ENCODE measurements at regions not wholly inside any gene's neighbourhood (a gene's known extent, or its start where the extent isn't known, plus 50 kb on each side); places are given as distances from the start of the nearest gene placed in this dataset.

- Histone ChIP-seq H3K18ac (ENCODE audit: low read length) (no peak overlapping the region), H2BK15ac (replicated peaks; ENCODE audit: low read depth) (no peak overlapping the region), H4K5ac (ENCODE audit: low read length) (no peak overlapping the region), H2AK5ac (ENCODE audit: low read length) (no peak overlapping the region), H3K27me3 (ENCODE audit: insufficient read depth, low read length, poor library complexity) (no peaks in the 10 kb centered on the region), H3K4me2 (ENCODE audit: low read length) (no peak overlapping the region), H3K4ac (ENCODE audit: low read depth, low read length) (no peak overlapping the region), H3K9ac (ENCODE audit: low read length) (no peak overlapping the region), H3K23ac (ENCODE audit: low read length) (no peak overlapping the region), H3K79me2 (ENCODE audit: control insufficient read depth, insufficient read depth, low read length) (no peaks in the 10 kb centered on the region), H3K4me1 (ENCODE audit: control insufficient read depth, low read depth, low read length) (peaks cover 2% of the 10 kb centered on the region), H2BK5ac (ENCODE audit: low read length) (no peak overlapping the region), H3K56ac (ENCODE audit: low read length) (no peak overlapping the region), H3K27ac (ENCODE audit: low read depth, low read length) (no peak overlapping the region), H3K4me3 (ENCODE audit: low read length) (no peak overlapping the region), H3K79me1 (ENCODE audit: low read length) (no peaks in the 10 kb centered on the region), H4K8ac (ENCODE audit: low read depth, low read length) (no peak overlapping the region), H3K36me3 (ENCODE audit: control insufficient read depth, insufficient read depth, low read length) (no peaks in the 10 kb centered on the region), H2BK120ac (ENCODE audit: low read depth, low read length) (no peak overlapping the region)
- no peak for DNase-seq
- WGBS (ENCODE audit: extremely low coverage, insufficient coverage, low lambda C conversion rate), result no CpG with 5 or more reads among the region's 5 CpGs
Observed at GRCh38 chr5:113776832-113777525, 263.5 kb downstream of the YTHDC2 start.

- no peaks in the 10 kb centered on the region for H3K27me3 ChIP-seq (ENCODE audit: insufficient read depth, low read length, poor library complexity)
- DNase-seq, result no peak
- no peak overlapping the region for H3K23ac ChIP-seq (ENCODE audit: low read length)
- H2BK5ac ChIP-seq (ENCODE audit: low read length), result no peak overlapping the region
- H2BK15ac ChIP-seq (replicated peaks; ENCODE audit: low read depth), result no peak overlapping the region
- H4K8ac ChIP-seq (ENCODE audit: low read depth, low read length), result no peak overlapping the region
- no peak overlapping the region for H4K5ac ChIP-seq (ENCODE audit: low read length)
- H3K79me1 ChIP-seq (ENCODE audit: low read length), result no peaks in the 10 kb centered on the region
- no peaks in the 10 kb centered on the region for H3K79me2 ChIP-seq (ENCODE audit: control insufficient read depth, insufficient read depth, low read length)
- H3K4me1 ChIP-seq (ENCODE audit: control insufficient read depth, low read depth, low read length), result peaks cover 2% of the 10 kb centered on the region
- H3K9ac ChIP-seq (ENCODE audit: low read length), result no peak overlapping the region
- no peaks in the 10 kb centered on the region for H3K36me3 ChIP-seq (ENCODE audit: control insufficient read depth, insufficient read depth, low read length)
- no peak overlapping the region for H3K18ac ChIP-seq (ENCODE audit: low read length)
- H3K27ac ChIP-seq (ENCODE audit: low read depth, low read length), result no peak overlapping the region
- H3K4me3 ChIP-seq (ENCODE audit: low read length), result no peak overlapping the region
- H2AK5ac ChIP-seq (ENCODE audit: low read length), result no peak overlapping the region
- H2BK120ac ChIP-seq (ENCODE audit: low read depth, low read length), result no peak overlapping the region
- no CpG with 5 or more reads among the region's 4 CpGs for WGBS (ENCODE audit: extremely low coverage, insufficient coverage, low lambda C conversion rate)
- no peak overlapping the region for H3K4me2 ChIP-seq (ENCODE audit: low read length)
- H3K4ac ChIP-seq (ENCODE audit: low read depth, low read length), result no peak overlapping the region
- H3K56ac ChIP-seq (ENCODE audit: low read length), result no peak overlapping the region
Observed at GRCh38 chr5:113778147-113778546, 264.7 kb downstream of the YTHDC2 start.

- no peak overlapping the region for H3K4me2 ChIP-seq (ENCODE audit: low read length)
- H3K79me1 ChIP-seq (ENCODE audit: low read length), result no peaks in the 10 kb centered on the region
- H2BK15ac ChIP-seq (replicated peaks; ENCODE audit: low read depth), result no peak overlapping the region
- no peak for DNase-seq
- H4K8ac ChIP-seq (ENCODE audit: low read depth, low read length), result no peak overlapping the region
- H3K79me2 ChIP-seq (ENCODE audit: control insufficient read depth, insufficient read depth, low read length), result no peaks in the 10 kb centered on the region
- no CpG with 5 or more reads among the region's 5 CpGs for WGBS (ENCODE audit: extremely low coverage, insufficient coverage, low lambda C conversion rate)
- H2BK120ac ChIP-seq (ENCODE audit: low read depth, low read length), result no peak overlapping the region
- no peak overlapping the region for H3K56ac ChIP-seq (ENCODE audit: low read length)
- no peak overlapping the region for H3K9ac ChIP-seq (ENCODE audit: low read length)
- no peak overlapping the region for H3K27ac ChIP-seq (ENCODE audit: low read depth, low read length)
- H3K36me3 ChIP-seq (ENCODE audit: control insufficient read depth, insufficient read depth, low read length), result no peaks in the 10 kb centered on the region
- no peak overlapping the region for H2BK5ac ChIP-seq (ENCODE audit: low read length)
- H3K4me1 ChIP-seq (ENCODE audit: control insufficient read depth, low read depth, low read length), result no peaks in the 10 kb centered on the region
- H3K18ac ChIP-seq (ENCODE audit: low read length), result no peak overlapping the region
- H3K4me3 ChIP-seq (ENCODE audit: low read length), result no peak overlapping the region
- H4K5ac ChIP-seq (ENCODE audit: low read length), result no peak overlapping the region
- no peak overlapping the region for H3K4ac ChIP-seq (ENCODE audit: low read depth, low read length)
- H2AK5ac ChIP-seq (ENCODE audit: low read length), result no peak overlapping the region
- no peak overlapping the region for H3K23ac ChIP-seq (ENCODE audit: low read length)
- no peaks in the 10 kb centered on the region for H3K27me3 ChIP-seq (ENCODE audit: insufficient read depth, low read length, poor library complexity)
Observed at GRCh38 chr5:113788141-113788655, 274.7 kb downstream of the YTHDC2 start.

- H3K79me1 ChIP-seq (ENCODE audit: low read length), result no peaks in the 10 kb centered on the region
- H3K4ac ChIP-seq (ENCODE audit: low read depth, low read length), result no peak overlapping the region
- DNase-seq, result no peak
- no peak overlapping the region for H4K8ac ChIP-seq (ENCODE audit: low read depth, low read length)
- no peak overlapping the region for H3K27ac ChIP-seq (ENCODE audit: low read depth, low read length)
- H3K36me3 ChIP-seq (ENCODE audit: control insufficient read depth, insufficient read depth, low read length), result no peaks in the 10 kb centered on the region
- H3K79me2 ChIP-seq (ENCODE audit: control insufficient read depth, insufficient read depth, low read length), result no peaks in the 10 kb centered on the region
- no peak overlapping the region for H3K9ac ChIP-seq (ENCODE audit: low read length)
- no peak overlapping the region for H3K4me2 ChIP-seq (ENCODE audit: low read length)
- no peak overlapping the region for H2AK5ac ChIP-seq (ENCODE audit: low read length)
- H3K4me1 ChIP-seq (ENCODE audit: control insufficient read depth, low read depth, low read length), result no peaks in the 10 kb centered on the region
- no peak overlapping the region for H2BK15ac ChIP-seq (replicated peaks; ENCODE audit: low read depth)
- no peak overlapping the region for H2BK120ac ChIP-seq (ENCODE audit: low read depth, low read length)
- H4K5ac ChIP-seq (ENCODE audit: low read length), result no peak overlapping the region
- no peaks in the 10 kb centered on the region for H3K27me3 ChIP-seq (ENCODE audit: insufficient read depth, low read length, poor library complexity)
- H3K18ac ChIP-seq (ENCODE audit: low read length), result no peak overlapping the region
- no CpG with 5 or more reads among the region's 3 CpGs for WGBS (ENCODE audit: extremely low coverage, insufficient coverage, low lambda C conversion rate)
- no peak overlapping the region for H3K4me3 ChIP-seq (ENCODE audit: low read length)
- H2BK5ac ChIP-seq (ENCODE audit: low read length), result no peak overlapping the region
- H3K23ac ChIP-seq (ENCODE audit: low read length), result no peak overlapping the region
- no peak overlapping the region for H3K56ac ChIP-seq (ENCODE audit: low read length)
Observed at GRCh38 chr5:113789769-113790168, 276.3 kb downstream of the YTHDC2 start.

GRCh38 chr5:113792806-113793205 lies 279.3 kb downstream of the YTHDC2 start:
- no peak overlapping the region for H3K4me3 ChIP-seq (ENCODE audit: low read length)
- H3K9ac ChIP-seq (ENCODE audit: low read length), result no peak overlapping the region
- no peaks in the 10 kb centered on the region for H3K27me3 ChIP-seq (ENCODE audit: insufficient read depth, low read length, poor library complexity)
- no peaks in the 10 kb centered on the region for H3K36me3 ChIP-seq (ENCODE audit: control insufficient read depth, insufficient read depth, low read length)
- no CpG with 5 or more reads among the region's 4 CpGs for WGBS (ENCODE audit: extremely low coverage, insufficient coverage, low lambda C conversion rate)
- H3K4me1 ChIP-seq (ENCODE audit: control insufficient read depth, low read depth, low read length), result no peaks in the 10 kb centered on the region
- no peak overlapping the region for H3K23ac ChIP-seq (ENCODE audit: low read length)
- H3K27ac ChIP-seq (ENCODE audit: low read depth, low read length), result no peak overlapping the region
- DNase-seq, result no peak
- no peak overlapping the region for H3K56ac ChIP-seq (ENCODE audit: low read length)
- H3K79me2 ChIP-seq (ENCODE audit: control insufficient read depth, insufficient read depth, low read length), result no peaks in the 10 kb centered on the region
- H2BK120ac ChIP-seq (ENCODE audit: low read depth, low read length), result no peak overlapping the region
- no peak overlapping the region for H2AK5ac ChIP-seq (ENCODE audit: low read length)
- H4K8ac ChIP-seq (ENCODE audit: low read depth, low read length), result no peak overlapping the region
- H2BK15ac ChIP-seq (replicated peaks; ENCODE audit: low read depth), result no peak overlapping the region
- no peak overlapping the region for H3K18ac ChIP-seq (ENCODE audit: low read length)
- H3K79me1 ChIP-seq (ENCODE audit: low read length), result no peaks in the 10 kb centered on the region
- no peak overlapping the region for H3K4ac ChIP-seq (ENCODE audit: low read depth, low read length)
- H4K5ac ChIP-seq (ENCODE audit: low read length), result no peak overlapping the region
- H2BK5ac ChIP-seq (ENCODE audit: low read length), result no peak overlapping the region
- no peak overlapping the region for H3K4me2 ChIP-seq (ENCODE audit: low read length)

- Histone ChIP-seq H3K27ac (ENCODE audit: low read depth, low read length) (no peak overlapping the region), H3K36me3 (ENCODE audit: control insufficient read depth, insufficient read depth, low read length) (no peaks in the 10 kb centered on the region), H3K4me2 (ENCODE audit: low read length) (no peak overlapping the region), H4K5ac (ENCODE audit: low read length) (no peak overlapping the region), H3K56ac (ENCODE audit: low read length) (no peak overlapping the region), H3K4me1 (ENCODE audit: control insufficient read depth, low read depth, low read length) (no peaks in the 10 kb centered on the region), H3K4me3 (ENCODE audit: low read length) (no peak overlapping the region), H3K79me2 (ENCODE audit: control insufficient read depth, insufficient read depth, low read length) (no peaks in the 10 kb centered on the region), H3K79me1 (ENCODE audit: low read length) (no peaks in the 10 kb centered on the region), H3K23ac (ENCODE audit: low read length) (no peak overlapping the region), H3K18ac (ENCODE audit: low read length) (no peak overlapping the region), H2AK5ac (ENCODE audit: low read length) (no peak overlapping the region), H4K8ac (ENCODE audit: low read depth, low read length) (no peak overlapping the region), H3K27me3 (ENCODE audit: insufficient read depth, low read length, poor library complexity) (no peaks in the 10 kb centered on the region), H2BK120ac (ENCODE audit: low read depth, low read length) (no peak overlapping the region), H3K9ac (ENCODE audit: low read length) (no peak overlapping the region), H2BK15ac (replicated peaks; ENCODE audit: low read depth) (no peak overlapping the region), H2BK5ac (ENCODE audit: low read length) (no peak overlapping the region), H3K4ac (ENCODE audit: low read depth, low read length) (no peak overlapping the region)
- no CpG with 5 or more reads among the region's 1 CpG for WGBS (ENCODE audit: extremely low coverage, insufficient coverage, low lambda C conversion rate)
- no peak for DNase-seq
Observed at GRCh38 chr5:113794981-113795380, 281.5 kb downstream of the YTHDC2 start.
